ENCODE measurements at regions not wholly inside any gene's neighbourhood (a gene's known extent, or its start where the extent isn't known, plus 50 kb on each side); places are given as distances from the start of the nearest gene placed in this dataset.

DNA sequence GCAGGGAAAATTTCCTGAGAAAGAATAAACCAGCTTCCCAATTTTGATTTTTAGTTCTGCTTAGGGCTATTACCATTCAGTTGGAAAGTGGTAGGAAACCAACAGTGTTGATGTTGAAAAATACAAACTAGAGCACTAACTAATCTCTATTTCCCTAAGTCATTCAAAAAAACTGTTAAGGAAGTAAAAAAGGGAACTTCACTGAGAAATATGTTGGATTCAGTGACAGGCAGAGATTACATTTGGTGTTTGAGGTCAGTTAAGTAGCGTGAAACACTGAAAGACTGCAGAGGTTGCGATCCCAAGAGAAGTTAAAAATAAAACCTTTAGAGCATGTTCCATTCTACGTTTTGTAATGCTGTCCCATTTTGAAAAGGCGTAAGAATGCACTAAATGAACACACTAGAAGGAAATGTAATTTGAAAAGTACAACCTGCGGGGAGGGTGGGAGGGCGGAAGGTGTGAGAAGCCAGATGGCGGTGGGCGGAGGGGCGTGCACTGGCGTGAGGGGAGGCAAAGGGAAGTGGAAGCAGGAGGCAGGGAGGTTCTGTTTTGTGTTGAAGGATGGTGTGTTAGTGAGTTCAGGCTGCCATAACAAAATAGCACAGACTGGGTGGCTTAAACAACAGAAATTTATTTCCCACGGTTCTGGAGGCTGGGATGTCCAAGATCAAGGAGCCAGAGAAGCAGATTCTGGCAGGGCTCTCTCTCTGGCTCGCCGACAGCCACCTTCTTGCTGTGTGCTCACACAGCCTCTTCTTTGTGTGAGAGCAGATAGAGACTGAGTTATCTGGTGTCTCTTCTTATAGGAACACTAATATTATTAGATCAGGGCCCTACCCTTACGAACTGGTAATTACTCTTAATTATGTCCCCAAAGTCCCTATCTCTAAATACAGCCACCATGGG lies 94.3 kb upstream of the KCTD1 start:
- TF ChIP-seq, protein P1, sequence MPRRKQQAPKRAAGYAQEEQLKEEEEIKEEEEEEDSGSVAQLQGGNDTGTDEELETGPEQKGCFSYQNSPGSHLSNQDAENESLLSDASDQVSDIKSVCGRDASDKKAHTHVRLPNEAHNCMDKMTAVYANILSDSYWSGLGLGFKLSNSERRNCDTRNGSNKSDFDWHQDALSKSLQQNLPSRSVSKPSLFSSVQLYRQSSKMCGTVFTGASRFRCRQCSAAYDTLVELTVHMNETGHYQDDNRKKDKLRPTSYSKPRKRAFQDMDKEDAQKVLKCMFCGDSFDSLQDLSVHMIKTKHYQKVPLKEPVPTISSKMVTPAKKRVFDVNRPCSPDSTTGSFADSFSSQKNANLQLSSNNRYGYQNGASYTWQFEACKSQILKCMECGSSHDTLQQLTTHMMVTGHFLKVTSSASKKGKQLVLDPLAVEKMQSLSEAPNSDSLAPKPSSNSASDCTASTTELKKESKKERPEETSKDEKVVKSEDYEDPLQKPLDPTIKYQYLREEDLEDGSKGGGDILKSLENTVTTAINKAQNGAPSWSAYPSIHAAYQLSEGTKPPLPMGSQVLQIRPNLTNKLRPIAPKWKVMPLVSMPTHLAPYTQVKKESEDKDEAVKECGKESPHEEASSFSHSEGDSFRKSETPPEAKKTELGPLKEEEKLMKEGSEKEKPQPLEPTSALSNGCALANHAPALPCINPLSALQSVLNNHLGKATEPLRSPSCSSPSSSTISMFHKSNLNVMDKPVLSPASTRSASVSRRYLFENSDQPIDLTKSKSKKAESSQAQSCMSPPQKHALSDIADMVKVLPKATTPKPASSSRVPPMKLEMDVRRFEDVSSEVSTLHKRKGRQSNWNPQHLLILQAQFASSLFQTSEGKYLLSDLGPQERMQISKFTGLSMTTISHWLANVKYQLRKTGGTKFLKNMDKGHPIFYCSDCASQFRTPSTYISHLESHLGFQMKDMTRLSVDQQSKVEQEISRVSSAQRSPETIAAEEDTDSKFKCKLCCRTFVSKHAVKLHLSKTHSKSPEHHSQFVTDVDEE (CRISPR knock-in tag; IDR thresholded peaks at IDR 0.05): no peak
- no peak for TF ChIP-seq CREB5 (CRISPR knock-in tag; IDR thresholded peaks at IDR 0.05; ENCODE audit: low read depth)
- TF ChIP-seq GLIS3 (CRISPR knock-in tag; IDR thresholded peaks at IDR 0.05): no peak
- TF ChIP-seq ZFP30 (CRISPR knock-in tag; IDR thresholded peaks at IDR 0.05): no peak
- TF ChIP-seq OSR1 (CRISPR knock-in tag; IDR thresholded peaks at IDR 0.05): no peak
- no peak for TF ChIP-seq ZFP3 (CRISPR knock-in tag; IDR thresholded peaks at IDR 0.05)
- TF ChIP-seq CSDC2 (CRISPR knock-in tag; IDR thresholded peaks at IDR 0.05): no peak
- no peak for TF ChIP-seq CSRNP3 (CRISPR knock-in tag; IDR thresholded peaks at IDR 0.05)
- TF ChIP-seq, protein P2, sequence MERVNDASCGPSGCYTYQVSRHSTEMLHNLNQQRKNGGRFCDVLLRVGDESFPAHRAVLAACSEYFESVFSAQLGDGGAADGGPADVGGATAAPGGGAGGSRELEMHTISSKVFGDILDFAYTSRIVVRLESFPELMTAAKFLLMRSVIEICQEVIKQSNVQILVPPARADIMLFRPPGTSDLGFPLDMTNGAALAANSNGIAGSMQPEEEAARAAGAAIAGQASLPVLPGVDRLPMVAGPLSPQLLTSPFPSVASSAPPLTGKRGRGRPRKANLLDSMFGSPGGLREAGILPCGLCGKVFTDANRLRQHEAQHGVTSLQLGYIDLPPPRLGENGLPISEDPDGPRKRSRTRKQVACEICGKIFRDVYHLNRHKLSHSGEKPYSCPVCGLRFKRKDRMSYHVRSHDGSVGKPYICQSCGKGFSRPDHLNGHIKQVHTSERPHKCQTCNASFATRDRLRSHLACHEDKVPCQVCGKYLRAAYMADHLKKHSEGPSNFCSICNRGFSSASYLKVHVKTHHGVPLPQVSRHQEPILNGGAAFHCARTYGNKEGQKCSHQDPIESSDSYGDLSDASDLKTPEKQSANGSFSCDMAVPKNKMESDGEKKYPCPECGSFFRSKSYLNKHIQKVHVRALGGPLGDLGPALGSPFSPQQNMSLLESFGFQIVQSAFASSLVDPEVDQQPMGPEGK (CRISPR knock-in tag; IDR thresholded peaks at IDR 0.05; ENCODE audit: borderline replicate concordance): no peak
- TF ChIP-seq POU6F1 (CRISPR knock-in tag; IDR thresholded peaks at IDR 0.05; ENCODE audit: borderline replicate concordance, low read depth): no peak
- no peak for TF ChIP-seq RARB (CRISPR knock-in tag; IDR thresholded peaks at IDR 0.05)
- no peak for TF ChIP-seq ARNTL (CRISPR knock-in tag; IDR thresholded peaks at IDR 0.05; ENCODE audit: borderline replicate concordance, low read depth)
